ENCODE measurements at regions not wholly inside any gene's neighbourhood (a gene's known extent, or its start where the extent isn't known, plus 50 kb on each side); places are given as distances from the start of the nearest gene placed in this dataset.

DNA sequence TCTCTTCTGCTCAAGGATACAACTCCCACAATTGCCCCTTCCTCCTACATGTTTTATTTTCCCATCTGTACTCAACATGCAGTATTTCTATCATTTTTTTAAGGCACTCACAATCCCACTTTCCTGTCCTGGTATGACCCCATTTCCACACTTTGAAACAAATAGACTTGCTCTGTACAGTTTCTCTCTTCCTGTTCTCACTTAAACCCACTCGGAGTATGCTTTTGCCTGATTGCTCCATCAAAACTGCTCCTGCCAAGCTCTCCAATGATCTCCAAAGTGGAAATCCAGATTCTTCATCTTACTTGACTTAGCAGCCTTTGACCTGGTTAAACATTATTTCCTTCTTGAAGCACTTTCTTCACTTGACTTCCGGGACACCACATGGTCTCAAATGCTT lies 384.5 kb downstream of the SEC23A start:
- Histone ChIP-seq H3K9me3 (ENCODE audit: control insufficient read depth in 1 of 2, insufficient read depth in 1 of 2, low read length in 2 of 2) (no peaks in the 10 kb centered on the region), H3K27ac (ENCODE audit: low read depth in 1 of 2, low read length in 2 of 2) (no peak overlapping the region), H3K36me3 (ENCODE audit: insufficient read depth, low read length) (no peaks in the 10 kb centered on the region), H3K4me1 (ENCODE audit: insufficient read depth, low read length) (no peaks in the 10 kb centered on the region), H3K27me3 (ENCODE audit: control insufficient read depth in 1 of 2, insufficient read depth in 2 of 2, low read length in 2 of 2) (no peaks in the 10 kb centered on the region), H3K4me3 (ENCODE audit: low read length) (no peak overlapping the region)
- no peak overlapping the region for H3K4me3 Mint-ChIP-seq
- no peaks in the 10 kb centered on the region for H3K36me3 Mint-ChIP-seq (ENCODE audit: low read depth)
- ChIA-PET CTCF (no interaction called here), POLR2A (no interaction called here)
- H3K27me3 Mint-ChIP-seq: no peaks in the 10 kb centered on the region
- TF ChIP-seq, protein P1, sequence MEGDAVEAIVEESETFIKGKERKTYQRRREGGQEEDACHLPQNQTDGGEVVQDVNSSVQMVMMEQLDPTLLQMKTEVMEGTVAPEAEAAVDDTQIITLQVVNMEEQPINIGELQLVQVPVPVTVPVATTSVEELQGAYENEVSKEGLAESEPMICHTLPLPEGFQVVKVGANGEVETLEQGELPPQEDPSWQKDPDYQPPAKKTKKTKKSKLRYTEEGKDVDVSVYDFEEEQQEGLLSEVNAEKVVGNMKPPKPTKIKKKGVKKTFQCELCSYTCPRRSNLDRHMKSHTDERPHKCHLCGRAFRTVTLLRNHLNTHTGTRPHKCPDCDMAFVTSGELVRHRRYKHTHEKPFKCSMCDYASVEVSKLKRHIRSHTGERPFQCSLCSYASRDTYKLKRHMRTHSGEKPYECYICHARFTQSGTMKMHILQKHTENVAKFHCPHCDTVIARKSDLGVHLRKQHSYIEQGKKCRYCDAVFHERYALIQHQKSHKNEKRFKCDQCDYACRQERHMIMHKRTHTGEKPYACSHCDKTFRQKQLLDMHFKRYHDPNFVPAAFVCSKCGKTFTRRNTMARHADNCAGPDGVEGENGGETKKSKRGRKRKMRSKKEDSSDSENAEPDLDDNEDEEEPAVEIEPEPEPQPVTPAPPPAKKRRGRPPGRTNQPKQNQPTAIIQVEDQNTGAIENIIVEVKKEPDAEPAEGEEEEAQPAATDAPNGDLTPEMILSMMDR (IDR thresholded peaks at IDR 0.05): no peak
- no peaks in the 10 kb centered on the region for H3K9me3 Mint-ChIP-seq
- H3K4me1 Mint-ChIP-seq (ENCODE audit: low read depth): no peaks in the 10 kb centered on the region
- ATAC-seq (ENCODE audit: poor library complexity): no peak
- H3K27ac Mint-ChIP-seq: no peak overlapping the region
- intact Hi-C loops (cut with DNase I, micrococcal nuclease): no loop called here
- no peak for DNase-seq

DNA sequence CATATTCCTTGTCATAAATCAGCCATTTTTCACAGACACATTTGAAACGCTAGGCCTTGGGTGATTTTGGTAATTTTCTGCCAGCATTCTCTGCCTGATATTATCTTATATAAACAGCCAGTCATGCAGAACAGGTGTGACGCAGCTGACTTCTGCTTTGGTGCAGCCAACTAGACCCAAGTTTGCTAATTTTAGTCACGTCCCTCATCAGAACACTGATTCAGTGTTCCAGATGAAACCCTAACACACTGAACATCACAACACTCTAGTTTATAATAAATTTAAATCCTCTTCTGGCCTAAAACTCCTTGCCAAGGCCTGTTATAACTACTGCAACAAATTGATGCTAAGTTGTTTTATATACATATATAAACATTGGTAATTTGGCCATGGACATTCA lies 386.1 kb downstream of the SEC23A start:
- ChIA-PET CTCF (no interaction called here), POLR2A (no interaction called here)
- H3K27me3 Mint-ChIP-seq: peaks cover 5% of the 10 kb centered on the region
- H3K4me1 ChIP-seq (ENCODE audit: insufficient read depth, low read length): no peaks in the 10 kb centered on the region
- H3K4me1 Mint-ChIP-seq (ENCODE audit: low read depth): no peaks in the 10 kb centered on the region
- DNase-seq (no peak), ATAC-seq (ENCODE audit: poor library complexity) (no peak)
- no peaks in the 10 kb centered on the region for H3K9me3 ChIP-seq (ENCODE audit: control insufficient read depth in 1 of 2, insufficient read depth in 1 of 2, low read length in 2 of 2)
- no peaks in the 10 kb centered on the region for H3K36me3 Mint-ChIP-seq (ENCODE audit: low read depth)
- no peaks in the 10 kb centered on the region for H3K27me3 ChIP-seq (ENCODE audit: control insufficient read depth in 1 of 2, insufficient read depth in 2 of 2, low read length in 2 of 2)
- no peak overlapping the region for H3K27ac Mint-ChIP-seq
- intact Hi-C loops (cut with DNase I, micrococcal nuclease): no loop called here
- no peaks in the 10 kb centered on the region for H3K36me3 ChIP-seq (ENCODE audit: insufficient read depth, low read length)
- TF ChIP-seq, protein P1 (IDR thresholded peaks at IDR 0.05): no peak
- H3K4me3 Mint-ChIP-seq: no peak overlapping the region
- no peak overlapping the region for H3K27ac ChIP-seq (ENCODE audit: low read depth in 1 of 2, low read length in 2 of 2)
- H3K9me3 Mint-ChIP-seq: no peaks in the 10 kb centered on the region
- no peak overlapping the region for H3K4me3 ChIP-seq (ENCODE audit: low read length)

GRCh38 chr14:38710881-38711280 lies 392.2 kb downstream of the SEC23A start:
- Histone ChIP-seq H3K27ac (ENCODE audit: low read depth in 1 of 2, low read length in 2 of 2) (no peak overlapping the region), H3K9me3 (ENCODE audit: control insufficient read depth in 1 of 2, insufficient read depth in 1 of 2, low read length in 2 of 2) (no peaks in the 10 kb centered on the region), H3K27me3 (ENCODE audit: control insufficient read depth in 1 of 2, insufficient read depth in 2 of 2, low read length in 2 of 2) (no peaks in the 10 kb centered on the region), H3K4me1 (ENCODE audit: insufficient read depth, low read length) (no peaks in the 10 kb centered on the region), H3K36me3 (ENCODE audit: insufficient read depth, low read length) (no peaks in the 10 kb centered on the region), H3K4me3 (ENCODE audit: low read length) (no peak overlapping the region)
- Mint-ChIP-seq H3K27me3 (peaks cover 5% of the 10 kb centered on the region), H3K4me1 (ENCODE audit: low read depth) (no peaks in the 10 kb centered on the region), H3K4me3 (no peak overlapping the region), H3K36me3 (ENCODE audit: low read depth) (no peaks in the 10 kb centered on the region), H3K27ac (no peak overlapping the region), H3K9me3 (no peaks in the 10 kb centered on the region)
- ATAC-seq (ENCODE audit: poor library complexity) (no peak), DNase-seq (no peak)
- ChIA-PET POLR2A (no interaction called here), CTCF (no interaction called here)
- intact Hi-C loops (cut with DNase I, micrococcal nuclease): no loop called here
- TF ChIP-seq, protein P1 (IDR thresholded peaks at IDR 0.05): no peak
